ENCODE measurements at regions not wholly inside any gene's neighbourhood (a gene's known extent, or its start where the extent isn't known, plus 50 kb on each side); places are given as distances from the start of the nearest gene placed in this dataset.

DNA sequence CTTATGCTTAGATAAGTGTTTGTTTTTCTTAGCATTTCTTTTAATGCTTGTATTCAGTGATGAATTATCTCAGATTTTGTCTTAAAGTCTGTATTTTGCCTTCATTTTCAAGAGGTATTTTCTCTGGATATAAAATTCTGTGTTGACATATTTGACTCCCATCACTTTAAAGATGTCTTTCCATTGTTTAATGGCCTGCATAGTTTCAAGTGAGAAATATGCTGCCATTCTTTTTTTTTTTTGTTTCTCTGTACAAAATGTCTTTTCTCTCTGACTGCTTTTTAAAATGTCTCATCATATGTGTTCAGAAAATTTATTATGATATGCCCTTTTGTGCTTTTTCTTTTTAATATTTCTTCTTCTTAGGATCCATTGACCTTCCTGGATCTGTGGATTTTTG, 578.0 kb upstream of the NOX3 start:
- TF ChIP-seq, protein P1, sequence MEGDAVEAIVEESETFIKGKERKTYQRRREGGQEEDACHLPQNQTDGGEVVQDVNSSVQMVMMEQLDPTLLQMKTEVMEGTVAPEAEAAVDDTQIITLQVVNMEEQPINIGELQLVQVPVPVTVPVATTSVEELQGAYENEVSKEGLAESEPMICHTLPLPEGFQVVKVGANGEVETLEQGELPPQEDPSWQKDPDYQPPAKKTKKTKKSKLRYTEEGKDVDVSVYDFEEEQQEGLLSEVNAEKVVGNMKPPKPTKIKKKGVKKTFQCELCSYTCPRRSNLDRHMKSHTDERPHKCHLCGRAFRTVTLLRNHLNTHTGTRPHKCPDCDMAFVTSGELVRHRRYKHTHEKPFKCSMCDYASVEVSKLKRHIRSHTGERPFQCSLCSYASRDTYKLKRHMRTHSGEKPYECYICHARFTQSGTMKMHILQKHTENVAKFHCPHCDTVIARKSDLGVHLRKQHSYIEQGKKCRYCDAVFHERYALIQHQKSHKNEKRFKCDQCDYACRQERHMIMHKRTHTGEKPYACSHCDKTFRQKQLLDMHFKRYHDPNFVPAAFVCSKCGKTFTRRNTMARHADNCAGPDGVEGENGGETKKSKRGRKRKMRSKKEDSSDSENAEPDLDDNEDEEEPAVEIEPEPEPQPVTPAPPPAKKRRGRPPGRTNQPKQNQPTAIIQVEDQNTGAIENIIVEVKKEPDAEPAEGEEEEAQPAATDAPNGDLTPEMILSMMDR (IDR thresholded peaks at IDR 0.05; ENCODE audit: low read depth, low read length, missing control alignments): no peak
- H3K36me3 ChIP-seq (replicated peaks): no peaks in the 10 kb centered on the region
- in situ Hi-C loops (cut with HindIII; ENCODE audit: low pct_ligation_motif_present, low sequenced_read_pairs): no loop called here
- no peaks in the 10 kb centered on the region for H3K27me3 ChIP-seq (replicated peaks)
- H3K4me3 ChIP-seq (ENCODE audit: low read depth, low read length): no peak overlapping the region
- no peak overlapping the region for H3K27ac ChIP-seq
- no peak for DNase-seq

DNA sequence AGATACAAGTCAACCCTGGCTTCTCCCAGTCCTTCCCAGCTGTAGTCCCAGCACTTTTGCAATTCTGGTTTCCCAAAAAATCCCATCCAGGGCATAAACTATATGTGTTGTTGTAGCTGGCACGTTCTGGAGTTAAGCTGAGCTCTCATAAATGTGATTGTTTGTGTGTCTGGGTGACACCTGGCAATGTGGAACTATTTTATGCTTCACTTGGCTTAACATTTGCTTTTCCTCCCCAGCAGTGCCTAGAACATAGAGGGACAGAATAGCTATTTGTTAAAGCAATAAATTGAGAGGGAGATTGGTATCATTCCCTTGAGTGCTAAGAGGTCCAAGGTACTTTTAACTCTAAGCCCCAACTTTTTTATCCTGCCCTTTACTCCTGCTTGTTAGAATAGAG, 575.9 kb upstream of the NOX3 start:
- H3K27me3 ChIP-seq (replicated peaks): no peaks in the 10 kb centered on the region
- no peak overlapping the region for H3K4me3 ChIP-seq (ENCODE audit: low read depth, low read length)
- no peaks in the 10 kb centered on the region for H3K36me3 ChIP-seq (replicated peaks)
- no peak overlapping the region for H3K27ac ChIP-seq
- in situ Hi-C loops (cut with HindIII; ENCODE audit: low pct_ligation_motif_present, low sequenced_read_pairs): no loop called here
- no peak for DNase-seq
- TF ChIP-seq, protein P1 (IDR thresholded peaks at IDR 0.05; ENCODE audit: low read depth, low read length, missing control alignments): no peak

DNA sequence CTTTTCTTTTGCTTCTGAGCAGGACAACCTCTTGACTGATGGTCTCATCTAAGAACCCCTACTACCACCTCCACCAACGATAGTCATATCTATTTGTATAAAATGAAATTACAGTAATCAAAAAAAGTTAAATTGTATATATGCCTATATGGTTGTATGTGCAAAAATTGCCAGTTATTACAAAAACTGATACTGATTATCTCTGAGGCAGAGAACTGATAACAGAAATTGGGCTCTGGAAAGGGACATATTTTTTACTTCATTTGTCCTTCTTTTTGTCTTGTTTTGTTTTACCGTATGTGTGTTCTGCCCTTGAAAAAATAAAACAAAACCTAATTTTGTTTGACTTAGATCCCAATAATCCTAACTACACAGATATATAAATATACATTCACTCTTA, 574.4 kb upstream of the NOX3 start:
- TF ChIP-seq, protein P1 (IDR thresholded peaks at IDR 0.05; ENCODE audit: low read depth, low read length, missing control alignments): no peak
- no peaks in the 10 kb centered on the region for H3K27me3 ChIP-seq (replicated peaks)
- no peaks in the 10 kb centered on the region for H3K36me3 ChIP-seq (replicated peaks)
- DNase-seq: no peak
- in situ Hi-C loops (cut with HindIII; ENCODE audit: low pct_ligation_motif_present, low sequenced_read_pairs): no loop called here
- no peak overlapping the region for H3K27ac ChIP-seq
- H3K4me3 ChIP-seq (ENCODE audit: low read depth, low read length): no peak overlapping the region

DNA sequence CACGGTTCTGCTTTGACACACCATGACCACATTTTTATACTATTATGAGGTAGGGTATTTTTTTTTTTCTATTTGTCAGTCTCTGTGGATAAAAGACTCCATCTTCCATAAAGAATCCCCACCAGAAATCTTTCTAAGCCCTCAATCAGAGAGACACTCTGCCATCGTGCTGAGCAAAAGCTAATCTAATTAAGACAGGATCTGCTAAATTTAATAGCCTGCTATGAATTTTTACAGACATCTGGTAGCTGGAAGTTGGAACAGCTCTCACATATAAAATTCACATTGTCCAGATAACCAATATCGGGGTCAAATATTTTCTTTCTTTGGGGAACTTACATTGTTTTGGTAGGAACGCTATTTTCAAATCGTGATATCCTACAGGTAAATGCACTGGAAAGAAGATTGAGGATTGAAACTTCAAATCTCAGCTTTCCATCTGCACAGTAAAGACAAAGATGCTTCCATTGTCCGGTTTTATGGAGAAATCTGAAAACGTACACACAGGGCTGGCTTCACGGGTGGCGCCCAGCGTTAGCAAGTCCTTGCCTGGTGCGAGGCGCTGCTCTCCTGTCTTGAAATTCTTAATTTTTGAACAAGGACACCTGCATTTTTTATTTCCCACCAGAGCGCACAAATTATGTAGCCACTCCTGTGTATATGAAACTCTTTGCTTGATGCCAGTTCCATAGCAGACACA, 573.8 kb upstream of the NOX3 start:
- no peak for DNase-seq
- TF ChIP-seq, protein P1 (IDR thresholded peaks at IDR 0.05; ENCODE audit: low read depth, low read length, missing control alignments): no peak
- no peaks in the 10 kb centered on the region for H3K36me3 ChIP-seq (replicated peaks)
- H3K27ac ChIP-seq: no peak overlapping the region
- no peak overlapping the region for H3K4me3 ChIP-seq (ENCODE audit: low read depth, low read length)
- in situ Hi-C loops (cut with HindIII; ENCODE audit: low pct_ligation_motif_present, low sequenced_read_pairs): no loop called here
- no peaks in the 10 kb centered on the region for H3K27me3 ChIP-seq (replicated peaks)

DNA sequence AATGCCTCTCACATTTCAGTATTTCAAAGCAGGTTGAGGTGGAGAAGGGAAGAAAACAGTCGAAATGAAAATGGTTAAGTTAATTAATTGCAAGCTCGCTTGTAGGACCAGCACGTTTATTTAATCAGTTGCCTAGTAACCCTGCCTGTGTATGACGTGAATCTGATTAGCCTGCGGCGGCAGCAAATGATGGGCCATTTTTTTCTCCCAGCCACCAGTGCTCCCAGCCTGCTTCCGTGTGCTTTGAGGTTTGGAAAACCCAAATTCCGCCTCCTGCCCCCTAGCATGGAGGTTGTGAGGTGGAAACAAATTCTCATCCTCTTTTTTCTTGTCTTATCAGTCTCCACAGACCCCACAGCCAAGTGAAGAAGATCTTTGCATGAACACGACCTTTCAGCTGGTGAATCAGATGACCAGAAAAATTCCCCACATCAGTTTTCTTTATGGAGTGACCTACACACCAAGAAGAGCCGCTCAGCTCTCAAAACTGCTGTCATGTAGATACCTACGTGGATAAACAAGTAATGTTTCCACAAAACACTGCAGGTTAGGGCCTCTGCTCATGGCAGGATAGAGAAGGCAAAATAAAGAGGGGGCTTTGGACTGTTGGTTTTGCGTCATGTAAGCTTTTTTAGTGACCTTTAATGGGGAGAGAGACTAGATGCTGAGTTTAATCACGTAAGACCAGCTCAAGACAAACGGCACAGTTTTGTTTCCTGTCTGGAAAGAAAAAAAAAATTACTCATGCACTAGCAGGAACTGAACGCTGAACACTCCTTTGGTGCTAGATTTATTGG, 572.9 kb upstream of the NOX3 start:
- TF ChIP-seq, protein P1 (IDR thresholded peaks at IDR 0.05; ENCODE audit: low read depth, low read length, missing control alignments): no peak
- in situ Hi-C loops (cut with HindIII; ENCODE audit: low pct_ligation_motif_present, low sequenced_read_pairs): no loop called here
- H3K27me3 ChIP-seq (replicated peaks): no peaks in the 10 kb centered on the region
- H3K4me3 ChIP-seq (ENCODE audit: low read depth, low read length): no peak overlapping the region
- no peak overlapping the region for H3K27ac ChIP-seq
- DNase-seq: no peak
- no peaks in the 10 kb centered on the region for H3K36me3 ChIP-seq (replicated peaks)
